ENCODE measurements at regions not wholly inside any gene's neighbourhood (a gene's known extent, or its start where the extent isn't known, plus 50 kb on each side); places are given as distances from the start of the nearest gene placed in this dataset.

DNA sequence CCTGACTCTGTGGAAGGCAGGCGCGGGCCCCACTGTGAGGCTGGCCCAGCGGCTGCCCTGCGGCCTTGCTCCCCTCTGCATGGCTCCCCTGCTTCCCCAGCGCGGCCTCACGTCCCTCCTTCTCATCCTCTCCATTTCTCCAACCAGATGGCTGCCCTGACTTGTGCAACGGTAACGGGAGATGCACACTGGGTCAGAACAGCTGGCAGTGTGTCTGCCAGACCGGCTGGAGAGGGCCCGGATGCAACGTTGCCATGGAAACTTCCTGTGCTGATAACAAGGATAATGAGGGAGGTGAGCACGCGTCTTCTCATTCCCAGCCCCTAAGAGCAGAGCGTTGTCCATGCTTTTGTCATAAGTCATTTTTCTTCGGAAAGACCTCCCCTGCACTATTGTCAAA, 129.0 kb upstream of the WWC1 start:
- no peak overlapping the region for H3K4me3 Mint-ChIP-seq
- H3K9me3 Mint-ChIP-seq (ENCODE audit: insufficient read depth) = peaks cover 3% of the 10 kb centered on the region
- H3K27ac ChIP-seq (ENCODE audit: low read length in 2 of 2) = no peak overlapping the region
- H2AFZ ChIP-seq (ENCODE audit: insufficient read depth, low read depth, low read length, poor library complexity, severe bottlenecking) = no peak overlapping the region
- H3K4me2 ChIP-seq (replicated peaks; ENCODE audit: low read depth, low read length, poor library complexity, severe bottlenecking) = no peak overlapping the region
- ATAC-seq (ENCODE audit: low read depth) (no peak), DNase-seq (no peak)
- 96% methylated on average over 14 of the region's 16 CpGs for WGBS (ENCODE audit: insufficient coverage)
- H3K4me1 Mint-ChIP-seq = no peaks in the 10 kb centered on the region
- H3K9ac ChIP-seq (ENCODE audit: low read length) = no peak overlapping the region
- POLR2A ChIA-PET = no interaction called here
- TF ChIP-seq CTCF (IDR thresholded peaks at IDR 0.05) = no peak
- no peak for TF ChIP-seq EZH2 (IDR thresholded peaks at IDR 0.05; ENCODE audit: borderline replicate concordance, insufficient read depth, low read depth, low read length, poor library complexity, severe bottlenecking)
- no peaks in the 10 kb centered on the region for H4K20me1 ChIP-seq (ENCODE audit: control insufficient read depth, insufficient read depth, low read length, poor library complexity, severe bottlenecking)
- H3K79me2 ChIP-seq (ENCODE audit: control insufficient read depth, insufficient read depth, low read length) = no peaks in the 10 kb centered on the region
- no peak overlapping the region for H3K4me3 ChIP-seq (ENCODE audit: control extremely low read depth in 1 of 5, extremely low read depth in 1 of 5, insufficient read depth in 1 of 5, low read depth in 2 of 5, low read length in 4 of 5)
- CTCF ChIA-PET = no interaction called here
- H3K9me3 ChIP-seq (ENCODE audit: control extremely low read depth in 1 of 3, control insufficient read depth in 2 of 3, insufficient read depth in 1 of 3, low read length in 2 of 3) = no peaks in the 10 kb centered on the region
- H3K27me3 ChIP-seq (replicated peaks in 1 of 4; ENCODE audit: control extremely low read depth in 1 of 4, control insufficient read depth in 3 of 4, insufficient read depth in 4 of 4, low read length in 3 of 4) = peaks cover 0 to 2% (median 0%) of the 10 kb centered on the region in 4 experiments
- H3K36me3 ChIP-seq (replicated peaks in 1 of 2; ENCODE audit: control extremely low read depth in 1 of 2, control insufficient read depth in 1 of 2, extremely low read depth in 1 of 2, insufficient read depth in 2 of 2, low read length in 1 of 2) = no peaks in the 10 kb centered on the region
- no peak overlapping the region for H3K27ac Mint-ChIP-seq
- no peaks in the 10 kb centered on the region for H3K4me1 ChIP-seq (ENCODE audit: control insufficient read depth in 2 of 2, insufficient read depth in 2 of 2, low read length in 2 of 2)
- intact Hi-C loops (cut with micrococcal nuclease) = no loop called here
- peaks cover 14% of the 10 kb centered on the region for H3K27me3 Mint-ChIP-seq

DNA sequence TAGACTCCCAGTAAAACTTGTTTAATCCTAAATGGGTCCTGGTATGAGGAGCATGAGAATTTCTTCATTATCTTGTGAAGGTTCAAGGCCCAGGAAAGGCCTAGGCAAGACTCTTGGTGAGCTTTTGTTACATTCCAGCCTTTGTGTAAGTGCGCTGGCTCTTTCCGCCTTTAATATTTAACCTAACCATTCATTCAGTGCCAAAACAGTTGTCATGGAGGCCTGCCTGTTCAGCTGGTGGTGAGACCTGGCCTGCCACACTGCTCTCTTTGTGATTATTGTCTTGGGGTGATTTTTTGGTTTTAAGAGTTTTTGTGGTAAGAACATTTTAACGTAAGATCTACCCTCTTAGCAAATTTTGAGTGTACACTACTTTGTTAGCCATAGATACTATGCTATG, 127.5 kb upstream of the WWC1 start:
- WGBS (ENCODE audit: insufficient coverage) = 100% methylated on average over 1 of the region's 3 CpGs
- Mint-ChIP-seq H3K27ac (no peak overlapping the region), H3K27me3 (peaks cover 11% of the 10 kb centered on the region), H3K4me1 (no peaks in the 10 kb centered on the region), H3K4me3 (no peak overlapping the region), H3K9me3 (ENCODE audit: insufficient read depth) (peaks cover 3% of the 10 kb centered on the region)
- ChIA-PET CTCF (no interaction called here), POLR2A (no interaction called here)
- intact Hi-C loops (cut with micrococcal nuclease) = no loop called here
- Histone ChIP-seq H3K79me2 (ENCODE audit: control insufficient read depth, insufficient read depth, low read length) (no peaks in the 10 kb centered on the region), H3K4me1 (ENCODE audit: control insufficient read depth in 2 of 2, insufficient read depth in 2 of 2, low read length in 2 of 2) (no peaks in the 10 kb centered on the region), H3K9ac (ENCODE audit: low read length) (no peak overlapping the region), H3K36me3 (replicated peaks in 1 of 2; ENCODE audit: control extremely low read depth in 1 of 2, control insufficient read depth in 1 of 2, extremely low read depth in 1 of 2, insufficient read depth in 2 of 2, low read length in 1 of 2) (no peaks in the 10 kb centered on the region), H3K4me3 (ENCODE audit: control extremely low read depth in 1 of 5, extremely low read depth in 1 of 5, insufficient read depth in 1 of 5, low read depth in 2 of 5, low read length in 4 of 5) (no peak overlapping the region), H4K20me1 (ENCODE audit: control insufficient read depth, insufficient read depth, low read length, poor library complexity, severe bottlenecking) (no peaks in the 10 kb centered on the region), H3K27me3 (replicated peaks in 1 of 4; ENCODE audit: control extremely low read depth in 1 of 4, control insufficient read depth in 3 of 4, insufficient read depth in 4 of 4, low read length in 3 of 4) (peaks cover 0 to 2% (median 0%) of the 10 kb centered on the region in 4 experiments), H3K9me3 (ENCODE audit: control extremely low read depth in 1 of 3, control insufficient read depth in 2 of 3, insufficient read depth in 1 of 3, low read length in 2 of 3) (no peaks in the 10 kb centered on the region), H3K27ac (ENCODE audit: low read length in 2 of 2) (no peak overlapping the region), H3K4me2 (replicated peaks; ENCODE audit: low read depth, low read length, poor library complexity, severe bottlenecking) (no peak overlapping the region), H2AFZ (ENCODE audit: insufficient read depth, low read depth, low read length, poor library complexity, severe bottlenecking) (no peak overlapping the region)
- TF ChIP-seq CTCF (IDR thresholded peaks at IDR 0.05) = no peak
- no peak for TF ChIP-seq EZH2 (IDR thresholded peaks at IDR 0.05; ENCODE audit: borderline replicate concordance, insufficient read depth, low read depth, low read length, poor library complexity, severe bottlenecking)
- DNase-seq (no peak), ATAC-seq (ENCODE audit: low read depth) (no peak)
